GM10266 (cell line): ENCODE measurements at regions not wholly inside any gene's neighbourhood (a gene's known extent, or its start where the extent isn't known, plus 50 kb on each side); places are given as distances from the start of the nearest gene placed in this dataset.

Experiments used
- DNase-seq: peaks from one replicate; pipeline ENCODE4 v3.0.0; 2012; ENCODE audit errors: extremely low spot score
- TF ChIP-seq, protein P1 (sequence below): IDR thresholded peaks from 2 replicates; pipeline ENCODE4 v1.5.1; 2012; ENCODE audit warnings: mild to moderate bottlenecking, low read depth; ENCODE audit not compliant: control insufficient read depth, insufficient read depth; ENCODE audit errors: missing control alignments

DNA sequence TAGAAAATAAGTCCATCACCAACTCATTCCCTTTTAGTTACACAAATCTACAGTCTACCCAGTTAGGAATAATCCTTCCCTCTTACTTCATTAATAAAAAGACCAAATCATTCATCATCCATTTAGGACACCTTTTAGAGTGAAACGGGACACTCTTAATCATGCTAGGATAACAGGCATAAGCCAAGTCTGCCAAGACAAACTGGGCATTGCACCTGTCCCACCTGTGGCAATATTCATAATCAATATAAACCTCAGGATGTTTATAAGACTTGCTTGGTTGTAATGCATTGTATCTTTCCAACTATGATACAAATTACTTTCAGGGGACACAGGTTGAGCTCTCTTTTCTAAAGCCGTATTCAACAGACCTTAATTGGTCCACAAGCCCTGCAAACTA is 82.7 kb upstream of the SH3BP4 start:
- TF ChIP-seq, protein P1, sequence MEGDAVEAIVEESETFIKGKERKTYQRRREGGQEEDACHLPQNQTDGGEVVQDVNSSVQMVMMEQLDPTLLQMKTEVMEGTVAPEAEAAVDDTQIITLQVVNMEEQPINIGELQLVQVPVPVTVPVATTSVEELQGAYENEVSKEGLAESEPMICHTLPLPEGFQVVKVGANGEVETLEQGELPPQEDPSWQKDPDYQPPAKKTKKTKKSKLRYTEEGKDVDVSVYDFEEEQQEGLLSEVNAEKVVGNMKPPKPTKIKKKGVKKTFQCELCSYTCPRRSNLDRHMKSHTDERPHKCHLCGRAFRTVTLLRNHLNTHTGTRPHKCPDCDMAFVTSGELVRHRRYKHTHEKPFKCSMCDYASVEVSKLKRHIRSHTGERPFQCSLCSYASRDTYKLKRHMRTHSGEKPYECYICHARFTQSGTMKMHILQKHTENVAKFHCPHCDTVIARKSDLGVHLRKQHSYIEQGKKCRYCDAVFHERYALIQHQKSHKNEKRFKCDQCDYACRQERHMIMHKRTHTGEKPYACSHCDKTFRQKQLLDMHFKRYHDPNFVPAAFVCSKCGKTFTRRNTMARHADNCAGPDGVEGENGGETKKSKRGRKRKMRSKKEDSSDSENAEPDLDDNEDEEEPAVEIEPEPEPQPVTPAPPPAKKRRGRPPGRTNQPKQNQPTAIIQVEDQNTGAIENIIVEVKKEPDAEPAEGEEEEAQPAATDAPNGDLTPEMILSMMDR, result no peak
- no peak for DNase-seq

DNA sequence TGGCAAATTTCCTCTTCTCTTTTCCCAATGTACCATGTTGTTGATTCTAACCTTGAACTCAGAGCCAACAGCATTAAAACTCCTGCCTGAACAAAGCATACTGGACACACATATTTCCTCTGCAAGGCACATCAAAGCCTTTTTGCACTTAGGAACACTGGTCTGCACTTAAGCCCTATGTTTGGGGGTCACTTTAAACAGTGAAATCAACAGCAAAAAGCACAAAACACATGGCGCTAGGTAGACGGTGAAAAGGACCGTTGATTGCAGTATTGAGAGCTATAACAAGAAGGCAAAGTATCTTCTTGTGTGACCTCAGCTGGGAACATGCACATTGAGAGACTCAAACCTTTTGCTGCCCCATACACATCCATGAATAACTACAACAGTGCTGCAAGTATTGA is 83.9 kb upstream of the SH3BP4 start:
- TF ChIP-seq, protein P1, result no peak

DNA sequence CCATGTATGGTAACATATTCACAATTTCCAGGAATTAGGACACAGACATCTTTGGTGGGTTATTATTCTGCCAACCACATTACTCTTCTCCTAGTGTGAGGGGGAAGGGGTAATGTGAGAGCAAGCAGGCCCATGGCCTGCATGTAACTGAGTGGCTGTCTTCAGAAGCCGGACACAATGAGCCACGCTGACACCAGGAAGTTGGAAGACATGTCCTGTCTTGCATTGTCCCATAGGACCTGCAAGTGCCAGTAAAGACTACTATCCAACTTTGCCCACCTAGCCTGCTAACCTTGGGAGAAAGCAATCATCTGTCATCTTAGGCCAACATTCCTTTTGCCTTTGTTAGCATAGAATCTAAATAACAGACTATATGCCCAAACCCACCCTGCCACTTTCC is 86.2 kb upstream of the SH3BP4 start:
- TF ChIP-seq, protein P1, result no peak
- DNase-seq, result no peak

More for the DNA sequence above, 83.9 kb upstream of the SH3BP4 start:
- no peak for DNase-seq

DNA sequence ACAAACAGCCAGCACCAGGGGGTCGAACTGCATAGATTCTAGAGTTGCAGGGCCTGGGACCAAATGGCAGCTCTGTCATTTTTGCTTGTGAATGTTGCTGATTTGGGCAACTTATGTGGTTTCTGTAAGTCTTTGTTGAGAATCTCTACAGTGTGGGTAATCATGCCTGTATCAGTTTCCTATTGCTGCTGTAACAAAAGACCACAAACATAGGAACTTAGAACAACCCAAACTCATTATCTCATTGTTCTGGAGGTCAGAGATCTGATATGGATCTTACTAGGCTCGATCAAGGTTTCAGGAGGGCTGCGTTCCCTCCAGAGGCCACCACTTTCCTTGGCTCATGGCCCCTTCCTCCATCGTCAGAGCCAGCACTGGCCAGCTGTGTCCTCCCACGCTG is 86.8 kb upstream of the SH3BP4 start:
- no peak for DNase-seq

DNA sequence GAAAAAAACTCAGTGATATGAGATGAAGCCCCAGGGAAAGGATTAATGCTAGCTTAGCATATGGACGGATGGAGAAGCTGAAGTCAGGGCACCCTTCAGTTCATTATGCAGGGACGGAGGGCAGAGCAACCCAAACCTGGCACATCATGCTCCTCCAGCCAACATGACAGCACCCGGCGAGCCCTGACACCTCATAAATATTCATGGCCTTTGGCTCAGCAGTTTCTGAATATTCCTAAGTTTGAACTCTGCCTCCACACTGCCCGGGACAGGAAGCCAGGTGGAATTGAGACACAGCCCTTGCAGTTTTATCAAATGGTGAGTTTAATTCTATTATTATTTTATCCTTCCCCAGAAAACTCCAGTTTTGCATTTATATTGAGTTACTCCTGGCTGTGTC is 87.3 kb upstream of the SH3BP4 start:
- TF ChIP-seq, protein P1, result no peak
- DNase-seq, result no peak

More for the DNA sequence above, 86.8 kb upstream of the SH3BP4 start:
- TF ChIP-seq, protein P1, result no peak

DNA sequence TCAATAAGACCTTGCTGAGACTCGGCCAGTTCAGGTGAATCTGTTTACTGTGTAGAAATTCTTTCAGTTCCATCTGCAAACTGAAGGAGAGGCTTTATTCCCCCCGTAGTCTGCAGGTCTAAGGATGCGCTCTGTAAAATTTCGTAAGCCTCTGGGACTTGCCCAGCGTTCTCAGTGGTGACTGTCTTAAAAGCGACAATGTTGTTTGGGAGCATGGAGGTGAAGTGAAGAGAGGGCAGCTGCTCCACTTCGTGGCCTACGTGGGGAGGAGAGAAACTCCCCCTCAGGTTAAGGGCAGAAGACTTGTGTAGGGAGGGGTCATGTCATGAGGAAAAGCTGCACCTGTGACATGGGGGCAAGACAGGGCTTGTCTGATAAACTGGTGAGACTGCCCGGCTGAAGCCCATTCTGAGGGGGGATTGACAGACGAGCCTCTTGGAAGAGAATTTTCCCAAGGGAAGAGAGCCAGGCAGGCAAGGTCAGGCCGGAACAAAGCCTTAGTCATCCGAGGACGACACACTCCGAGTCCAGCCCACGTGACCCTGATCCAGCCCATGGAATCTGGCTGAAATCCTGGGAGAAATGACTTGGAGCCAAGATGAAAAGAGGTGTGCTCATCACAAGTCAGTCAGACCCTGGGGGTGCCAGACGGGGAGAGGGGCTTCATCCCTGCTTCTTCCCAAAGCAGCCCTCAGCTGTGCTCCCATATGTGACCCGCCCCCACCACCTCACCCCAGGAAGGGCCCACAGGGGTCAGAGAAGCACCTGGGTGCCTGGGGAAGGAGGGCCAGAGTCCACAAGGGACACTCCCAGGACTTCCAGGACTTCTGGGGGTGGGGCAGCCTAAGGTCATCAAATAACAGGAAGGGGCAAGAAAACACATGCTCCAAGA is 88.5 kb upstream of the SH3BP4 start:
- TF ChIP-seq, protein P1, result no peak
- DNase-seq, result no peak
